CD4-positive, alpha-beta T cell treated with Interleukin-4 for 4 hours (primary cell): ENCODE measurements at regions not wholly inside any gene's neighbourhood (a gene's known extent, or its start where the extent isn't known, plus 50 kb on each side); places are given as distances from the start of the nearest gene placed in this dataset.

Experiments used
- DNase-seq: peaks from one replicate; pipeline ENCODE4 v3.0.0-alpha.2; 2020

- no peak for DNase-seq
Observed at GRCh38 chr2:120785228-120785966, 49.7 kb downstream of the GLI2 start.

GRCh38 chr2:120786038-120786960, 50.6 kb downstream of the GLI2 start:
- DNase-seq: no peak

- DNase-seq: no peak
Observed at GRCh38 chr2:120787111-120787821, 51.6 kb downstream of the GLI2 start.

DNA sequence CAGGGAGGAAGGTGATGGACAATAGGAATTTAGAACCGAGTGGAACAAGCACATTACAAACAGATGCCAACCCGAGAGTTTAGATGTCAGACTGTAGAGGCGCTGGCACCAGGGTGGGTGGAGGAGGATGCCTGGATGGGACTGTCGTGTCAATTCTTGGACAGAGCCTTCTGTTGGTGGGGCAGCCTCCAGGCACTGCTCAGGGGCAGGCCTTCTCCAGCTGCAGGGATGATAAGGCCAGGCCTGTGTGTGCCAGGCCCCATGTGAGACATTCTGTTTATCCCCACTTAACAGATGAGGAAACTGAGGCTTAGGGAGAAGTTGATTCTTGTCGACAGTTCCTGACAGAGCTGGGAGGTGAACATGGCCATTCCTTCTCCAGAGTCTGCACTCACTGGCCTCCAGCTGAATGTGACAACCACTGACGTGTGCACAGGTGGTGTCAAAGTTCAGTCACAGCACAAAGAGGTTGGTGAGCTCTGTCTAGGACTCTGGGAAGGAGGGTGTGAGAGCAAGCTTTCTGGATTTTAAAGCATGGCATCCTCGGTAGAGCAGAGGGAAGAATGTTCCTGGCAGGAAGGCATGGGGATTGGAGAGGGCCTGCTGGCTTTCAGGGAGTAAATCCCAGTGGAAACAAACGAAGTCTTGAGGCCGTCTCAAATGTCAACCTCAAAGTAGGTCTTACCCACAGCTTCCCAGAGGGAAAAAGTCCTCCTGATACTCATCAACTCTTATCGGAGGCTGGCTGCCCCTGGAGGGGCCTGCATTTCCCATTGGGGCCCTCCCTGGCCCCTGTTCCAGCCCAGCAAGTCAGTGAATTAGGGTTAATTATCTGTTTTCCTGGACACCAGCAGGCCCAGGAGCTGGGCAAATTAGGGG, 52.4 kb downstream of the GLI2 start:
- DNase-seq: no peak

GRCh38 chr2:120791243-120791961, 55.7 kb downstream of the GLI2 start:
- no peak for DNase-seq

GRCh38 chr2:120791962-120792297, 56.3 kb downstream of the GLI2 start:
- DNase-seq: no peak

DNA sequence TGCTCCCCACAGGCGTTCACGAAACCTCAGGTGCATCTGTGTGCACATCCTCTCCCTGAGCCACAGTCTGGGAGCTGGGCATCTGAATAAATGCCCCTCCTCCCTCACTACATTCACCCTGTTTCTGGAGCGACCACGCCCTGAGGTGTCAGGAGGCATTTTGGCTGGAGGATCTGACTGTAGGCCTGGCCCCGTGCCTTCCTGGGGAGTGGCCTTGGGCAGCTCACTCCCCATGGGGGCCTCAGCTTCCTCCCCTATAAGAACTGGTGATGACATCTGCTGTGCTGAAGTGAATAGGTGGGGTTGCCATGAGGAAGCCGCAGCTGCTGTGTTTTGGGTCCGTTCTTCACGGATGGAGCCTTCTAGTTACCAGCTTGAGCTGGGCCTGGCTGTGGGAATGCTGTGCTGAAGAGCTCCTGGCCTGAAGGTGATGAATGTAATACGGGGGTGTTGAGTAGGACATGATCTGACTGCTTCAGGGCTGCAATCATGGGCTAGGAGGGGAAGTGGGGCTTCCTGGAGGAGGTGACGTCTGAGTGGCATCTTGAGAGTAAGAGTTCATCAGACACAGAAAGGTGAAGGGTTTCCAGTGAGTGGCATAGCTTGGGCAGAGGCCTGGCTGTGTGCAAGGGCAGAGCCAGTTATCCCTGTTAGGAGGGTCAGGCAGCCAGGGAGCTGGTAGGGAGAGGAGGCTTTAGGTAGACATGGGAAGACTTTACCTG, 58.2 kb downstream of the GLI2 start:
- no peak for DNase-seq

GRCh38 chr2:120794716-120795115, 59.0 kb downstream of the GLI2 start:
- no peak for DNase-seq

DNA sequence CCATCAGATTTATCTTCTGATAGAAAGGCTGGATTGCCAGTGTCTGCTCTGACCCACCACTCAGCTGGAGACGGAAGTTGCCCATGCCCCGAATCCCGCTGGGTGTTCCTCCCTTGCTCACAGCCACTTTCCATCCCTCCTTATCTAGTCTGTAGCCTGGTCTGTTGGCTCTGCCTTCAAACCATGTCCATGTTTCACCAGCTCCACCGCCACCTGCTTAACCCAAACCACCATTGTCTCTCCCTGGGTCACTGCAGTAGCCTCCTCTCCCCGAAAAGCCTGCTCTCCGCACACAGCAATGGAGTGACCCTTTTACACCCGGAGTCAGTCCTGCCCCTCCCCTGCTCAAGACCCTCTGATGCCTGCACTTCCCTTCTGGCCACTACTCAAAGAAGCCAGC, 60.4 kb downstream of the GLI2 start:
- no peak for DNase-seq

- no peak for DNase-seq
Observed at GRCh38 chr2:120797421-120798221, 62.0 kb downstream of the GLI2 start.

- DNase-seq: no peak
Observed at GRCh38 chr2:120798567-120799247, 63.0 kb downstream of the GLI2 start.

- DNase-seq: no peak
Observed at GRCh38 chr2:120802158-120802557, 66.5 kb downstream of the GLI2 start.

DNA sequence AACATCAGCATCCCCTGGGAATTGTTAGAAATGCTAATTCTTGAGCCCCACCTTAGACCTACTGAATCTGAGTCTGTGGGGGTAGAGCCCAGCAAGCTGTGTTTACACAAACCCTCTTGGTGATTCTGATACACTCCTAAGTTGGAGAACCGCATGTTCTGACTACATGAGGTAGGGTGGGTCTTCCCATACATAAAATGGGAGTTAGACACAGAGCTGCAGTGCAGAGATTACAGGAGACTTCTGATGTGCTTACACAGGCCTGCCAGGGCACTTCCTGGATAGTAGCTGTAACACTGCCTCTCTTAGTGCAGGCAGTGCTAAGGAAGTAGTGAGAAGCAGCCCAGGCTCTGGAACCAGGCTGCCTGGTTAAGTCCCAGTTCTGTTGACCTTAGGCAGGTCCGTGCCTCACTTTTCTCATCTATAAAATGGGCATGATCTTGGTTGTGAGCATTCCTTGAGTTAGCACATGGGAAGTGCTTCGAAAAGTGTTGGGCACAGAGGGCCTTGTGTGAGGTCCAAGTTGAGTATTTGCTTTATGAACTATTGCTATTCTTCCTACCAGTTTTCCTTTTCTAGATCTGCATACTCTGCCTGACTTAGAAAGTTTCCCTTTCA, 67.3 kb downstream of the GLI2 start:
- no peak for DNase-seq

- DNase-seq: no peak
Observed at GRCh38 chr2:120803764-120804335, 68.2 kb downstream of the GLI2 start.

- no peak for DNase-seq
Observed at GRCh38 chr2:120804459-120804858, 68.8 kb downstream of the GLI2 start.

DNA sequence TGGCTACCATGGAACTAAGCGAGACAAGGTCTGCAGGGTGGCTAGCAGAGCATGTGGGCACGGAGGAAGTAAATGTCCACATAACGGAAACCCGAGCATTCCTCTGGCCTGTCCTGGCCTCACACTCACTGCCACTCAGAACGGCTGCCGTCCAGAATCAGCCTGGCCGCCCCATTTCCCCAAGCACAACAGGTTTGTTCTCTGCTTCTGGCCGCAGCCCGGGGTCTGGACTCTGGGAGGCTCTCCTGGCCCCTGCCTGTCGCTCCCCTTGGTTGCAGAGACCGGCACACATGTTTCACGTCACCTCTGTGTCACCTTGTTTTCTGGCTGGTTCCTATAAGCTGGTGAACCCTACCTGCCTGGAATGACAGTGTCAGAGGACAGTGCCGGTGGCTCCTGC, 69.3 kb downstream of the GLI2 start:
- DNase-seq: no peak

DNA sequence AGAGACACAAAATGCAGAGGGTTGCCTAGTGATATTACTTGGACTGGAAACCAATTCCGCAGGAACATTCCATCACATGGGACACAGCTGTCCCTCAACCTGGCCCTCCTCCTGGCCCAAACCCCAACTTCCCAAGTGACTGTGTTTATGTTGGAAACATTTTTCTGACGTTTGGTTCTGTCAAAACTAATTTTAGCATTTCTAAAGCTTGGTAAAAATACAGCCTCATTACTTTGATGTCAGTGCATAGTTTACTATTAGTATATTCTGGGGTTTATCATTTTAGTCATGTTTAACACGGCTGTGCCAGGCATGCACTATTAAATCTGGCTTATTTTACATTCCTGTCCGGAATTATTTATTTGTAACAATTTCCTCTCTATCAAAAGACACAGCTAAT, 69.9 kb downstream of the GLI2 start:
- DNase-seq: no peak

DNA sequence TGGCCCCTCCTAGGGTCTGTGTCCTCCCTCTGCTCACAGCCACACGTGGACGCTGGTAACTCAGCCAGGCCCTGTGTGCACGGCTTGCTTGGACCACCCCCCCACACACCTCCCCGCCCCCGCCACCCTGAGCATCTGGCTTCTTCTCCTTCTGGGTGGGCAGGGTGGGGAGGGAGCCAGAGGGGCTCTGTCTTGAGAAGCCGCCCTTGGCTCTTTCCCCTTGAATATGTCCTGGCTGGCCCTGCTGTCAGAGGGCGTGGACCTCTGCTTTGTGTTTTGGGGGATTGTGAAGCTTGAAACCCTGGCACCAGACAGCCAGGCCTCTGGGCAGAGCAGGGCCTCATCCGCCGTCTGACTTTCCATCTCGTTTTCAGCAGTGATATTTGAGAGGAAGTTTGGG, 72.1 kb downstream of the GLI2 start:
- no peak for DNase-seq

- no peak for DNase-seq
Observed at GRCh38 chr2:120809151-120809550, 73.5 kb downstream of the GLI2 start.
